Lower leg skin (tissue), 3 donors: ENCODE measurements at regions not wholly inside any gene's neighbourhood (a gene's known extent, or its start where the extent isn't known, plus 50 kb on each side); places are given as distances from the start of the nearest gene placed in this dataset.

Experiments
- POLR2A ChIP-seq, 2 donors: fragments of 450-650 bp; IDR thresholded peaks; one replicate each; pipeline ENCODE4 v1.6.1; 2016 to 2017; ENCODE audit warnings: antibody characterized with exemption in 2 of 2, mild to moderate bottlenecking in 1 of 2, moderate library complexity in 1 of 2
- TF ChIP-seq, protein P1 (sequence below), 3 donors: fragments of 450-650 bp; IDR thresholded peaks; one replicate each; pipeline ENCODE4 v1.5.1; 2016; ENCODE audit warnings: antibody characterized with exemption in 3 of 3, mild to moderate bottlenecking in 3 of 3, moderate library complexity in 2 of 3

DNA sequence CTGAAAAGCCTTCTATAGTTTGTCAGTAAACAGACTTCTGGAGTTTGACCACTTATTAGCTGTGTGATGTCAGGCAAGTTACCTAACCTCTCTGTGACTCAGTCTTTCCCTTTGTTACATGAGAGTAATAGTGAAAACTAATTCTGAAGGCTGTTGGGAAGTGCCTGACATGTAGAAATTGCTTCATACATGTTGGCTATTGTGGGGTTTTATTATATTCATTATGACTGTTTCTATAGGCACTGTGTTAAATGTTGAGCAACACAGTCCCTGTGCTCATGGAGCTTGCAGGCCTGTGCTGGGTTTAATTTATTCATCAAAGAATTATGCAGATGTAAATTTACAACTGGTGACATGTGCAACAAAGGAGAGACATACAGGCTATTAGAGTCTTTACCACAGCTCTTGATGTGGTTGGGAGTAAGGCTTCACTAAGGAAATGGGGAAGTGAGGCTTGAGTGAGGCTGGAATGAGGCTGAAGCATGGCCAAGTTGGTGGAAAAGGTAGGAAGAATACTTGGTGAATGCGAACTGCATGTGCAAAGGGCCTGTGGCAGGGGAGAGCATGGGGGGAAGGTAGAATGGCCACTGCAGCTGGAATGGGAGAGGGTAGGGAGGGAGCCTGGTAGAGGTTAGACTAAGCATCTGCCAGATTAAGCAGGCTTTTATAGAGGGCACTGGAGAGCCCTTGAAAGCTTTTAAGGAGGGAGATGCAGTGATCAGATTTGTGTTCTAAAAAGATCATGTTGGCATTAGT is 236.4 kb upstream of the CRY1 start:
- no peak for TF ChIP-seq POLR2A (IDR thresholded peaks at IDR 0.05)
- TF ChIP-seq, protein P1, sequence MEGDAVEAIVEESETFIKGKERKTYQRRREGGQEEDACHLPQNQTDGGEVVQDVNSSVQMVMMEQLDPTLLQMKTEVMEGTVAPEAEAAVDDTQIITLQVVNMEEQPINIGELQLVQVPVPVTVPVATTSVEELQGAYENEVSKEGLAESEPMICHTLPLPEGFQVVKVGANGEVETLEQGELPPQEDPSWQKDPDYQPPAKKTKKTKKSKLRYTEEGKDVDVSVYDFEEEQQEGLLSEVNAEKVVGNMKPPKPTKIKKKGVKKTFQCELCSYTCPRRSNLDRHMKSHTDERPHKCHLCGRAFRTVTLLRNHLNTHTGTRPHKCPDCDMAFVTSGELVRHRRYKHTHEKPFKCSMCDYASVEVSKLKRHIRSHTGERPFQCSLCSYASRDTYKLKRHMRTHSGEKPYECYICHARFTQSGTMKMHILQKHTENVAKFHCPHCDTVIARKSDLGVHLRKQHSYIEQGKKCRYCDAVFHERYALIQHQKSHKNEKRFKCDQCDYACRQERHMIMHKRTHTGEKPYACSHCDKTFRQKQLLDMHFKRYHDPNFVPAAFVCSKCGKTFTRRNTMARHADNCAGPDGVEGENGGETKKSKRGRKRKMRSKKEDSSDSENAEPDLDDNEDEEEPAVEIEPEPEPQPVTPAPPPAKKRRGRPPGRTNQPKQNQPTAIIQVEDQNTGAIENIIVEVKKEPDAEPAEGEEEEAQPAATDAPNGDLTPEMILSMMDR (IDR thresholded peaks at IDR 0.05): no peak
